Activated CD4-positive, alpha-beta T cell treated with anti-CD3 and anti-CD28 coated beads for 36 hours (primary cell): ENCODE measurements at regions not wholly inside any gene's neighbourhood (a gene's known extent, or its start where the extent isn't known, plus 50 kb on each side); places are given as distances from the start of the nearest gene placed in this dataset.

Source experiments
- ATAC-seq: fragments of 200-7000 bp; cut with Tn5 transposase; one replicate; pipeline ENCODE4 v1.10.0; 2021; ENCODE audit warnings: mild to moderate bottlenecking, moderate library complexity
- CTCF ChIA-PET: fragments of 350-600 bp; sonication (Branson Sonifier 250); formaldehyde crosslinking; loops from one replicate; lab custom pipeline; 2021; ENCODE audit warnings: antibody characterized with exemption; lab: Charles Lee
- POLR2A ChIA-PET: fragments of 350-600 bp; sonication (Branson Sonifier 250); formaldehyde crosslinking; loops from one replicate; lab custom pipeline; 2021; ENCODE audit warnings: antibody characterized with exemption, inconsistent platforms; lab: Charles Lee
- DNase-seq: peaks from one replicate; pipeline ENCODE4 v3.0.0-alpha.2; 2020
- H3K27ac Mint-ChIP-seq: one replicate; pipeline ENCODE4 v1.8.0; 2021; ENCODE audit warnings: mixed read lengths
- H3K27me3 Mint-ChIP-seq: one replicate; pipeline ENCODE4 v1.8.0; 2021; ENCODE audit warnings: mixed read lengths
- H3K36me3 Mint-ChIP-seq: one replicate; pipeline ENCODE4 v1.8.0; 2021; ENCODE audit warnings: low read depth, mixed read lengths
- H3K4me1 Mint-ChIP-seq: one replicate; pipeline ENCODE4 v1.8.0; 2021; ENCODE audit warnings: mixed read lengths
- H3K4me3 Mint-ChIP-seq: one replicate; pipeline ENCODE4 v1.8.0; 2021; ENCODE audit warnings: mild to moderate bottlenecking, moderate library complexity, mixed read lengths
- H3K9me3 Mint-ChIP-seq: one replicate; pipeline ENCODE4 v1.8.0; 2021; ENCODE audit warnings: low read depth, mixed read lengths
- intact Hi-C, 2 experiments: fragments of 100-400 bp; cut with DNase I in 1 of 2; cut with micrococcal nuclease in 1 of 2; formaldehyde crosslinking; loops; one replicate each; pipeline versions ENCODE4 v1.14.2 to v1.15.1; 2022 to 2024; cut with DNase I, micrococcal nuclease

DNA sequence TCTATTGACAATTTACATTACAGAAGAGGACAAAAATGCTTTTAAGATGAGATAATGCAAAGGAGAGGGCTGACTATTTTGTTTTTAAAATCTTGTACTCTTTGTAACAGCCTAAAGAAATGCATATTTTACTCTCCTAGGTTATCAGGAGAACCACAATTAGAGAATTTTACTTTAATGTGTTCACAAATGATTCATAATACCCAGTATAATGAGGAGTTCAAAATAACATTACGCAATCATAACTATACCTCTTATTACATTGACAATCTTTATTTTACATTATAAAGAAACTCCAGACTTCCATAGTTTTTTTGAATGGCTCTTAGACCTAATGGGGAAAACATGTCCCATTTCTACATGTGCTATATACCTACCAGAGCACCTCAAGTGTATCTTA lies 1089.7 kb downstream of the PCDH17 start:
- ATAC-seq (no peak), DNase-seq (no peak)
- POLR2A ChIA-PET: no interaction called here
- H3K4me1 Mint-ChIP-seq: no peaks in the 10 kb centered on the region
- CTCF ChIA-PET: no interaction called here
- H3K36me3 Mint-ChIP-seq: no peaks in the 10 kb centered on the region
- intact Hi-C loops: no loop called here
- no peaks in the 10 kb centered on the region for H3K9me3 Mint-ChIP-seq
- H3K27ac Mint-ChIP-seq: no peak overlapping the region
- no peaks in the 10 kb centered on the region for H3K27me3 Mint-ChIP-seq
- H3K4me3 Mint-ChIP-seq: no peak overlapping the region

- peaks cover 4% of the 10 kb centered on the region for H3K9me3 Mint-ChIP-seq
- ATAC-seq: no peak
- DNase-seq: no peak
- H3K27me3 Mint-ChIP-seq: no peaks in the 10 kb centered on the region
- H3K4me3 Mint-ChIP-seq: no peak overlapping the region
- H3K4me1 Mint-ChIP-seq: no peaks in the 10 kb centered on the region
- POLR2A ChIA-PET: no interaction called here
- H3K27ac Mint-ChIP-seq: no peak overlapping the region
- CTCF ChIA-PET: no interaction called here
- H3K36me3 Mint-ChIP-seq: no peaks in the 10 kb centered on the region
- intact Hi-C loops: no loop called here
These were observed 1096.6 kb downstream of the PCDH17 start for GRCh38 chr13:58728126-58728525.

- ATAC-seq (no peak), DNase-seq (no peak)
- Mint-ChIP-seq H3K36me3 (no peaks in the 10 kb centered on the region), H3K9me3 (peaks cover 4% of the 10 kb centered on the region), H3K27me3 (no peaks in the 10 kb centered on the region), H3K4me3 (no peak overlapping the region), H3K27ac (no peak overlapping the region), H3K4me1 (no peaks in the 10 kb centered on the region)
- ChIA-PET CTCF (no interaction called here), POLR2A (no interaction called here)
- intact Hi-C loops: no loop called here
These were observed 1097.8 kb downstream of the PCDH17 start for GRCh38 chr13:58729361-58729760.

GRCh38 chr13:58744686-58745085 lies 1113.1 kb downstream of the PCDH17 start:
- POLR2A ChIA-PET: no interaction called here
- CTCF ChIA-PET: no interaction called here
- Mint-ChIP-seq H3K4me3 (no peak overlapping the region), H3K27me3 (no peaks in the 10 kb centered on the region), H3K27ac (no peak overlapping the region), H3K9me3 (peaks cover 8% of the 10 kb centered on the region), H3K36me3 (no peaks in the 10 kb centered on the region), H3K4me1 (no peaks in the 10 kb centered on the region)
- ATAC-seq (no peak), DNase-seq (no peak)
- intact Hi-C loops: no loop called here

GRCh38 chr13:58767566-58767965 lies 1136.0 kb downstream of the PCDH17 start:
- ATAC-seq (no peak), DNase-seq (no peak)
- no peak overlapping the region for H3K27ac Mint-ChIP-seq
- no peaks in the 10 kb centered on the region for H3K9me3 Mint-ChIP-seq
- intact Hi-C loops: no loop called here
- H3K4me1 Mint-ChIP-seq: no peaks in the 10 kb centered on the region
- CTCF ChIA-PET: no interaction called here
- no peak overlapping the region for H3K4me3 Mint-ChIP-seq
- no peaks in the 10 kb centered on the region for H3K27me3 Mint-ChIP-seq
- H3K36me3 Mint-ChIP-seq: no peaks in the 10 kb centered on the region
- POLR2A ChIA-PET: no interaction called here

DNA sequence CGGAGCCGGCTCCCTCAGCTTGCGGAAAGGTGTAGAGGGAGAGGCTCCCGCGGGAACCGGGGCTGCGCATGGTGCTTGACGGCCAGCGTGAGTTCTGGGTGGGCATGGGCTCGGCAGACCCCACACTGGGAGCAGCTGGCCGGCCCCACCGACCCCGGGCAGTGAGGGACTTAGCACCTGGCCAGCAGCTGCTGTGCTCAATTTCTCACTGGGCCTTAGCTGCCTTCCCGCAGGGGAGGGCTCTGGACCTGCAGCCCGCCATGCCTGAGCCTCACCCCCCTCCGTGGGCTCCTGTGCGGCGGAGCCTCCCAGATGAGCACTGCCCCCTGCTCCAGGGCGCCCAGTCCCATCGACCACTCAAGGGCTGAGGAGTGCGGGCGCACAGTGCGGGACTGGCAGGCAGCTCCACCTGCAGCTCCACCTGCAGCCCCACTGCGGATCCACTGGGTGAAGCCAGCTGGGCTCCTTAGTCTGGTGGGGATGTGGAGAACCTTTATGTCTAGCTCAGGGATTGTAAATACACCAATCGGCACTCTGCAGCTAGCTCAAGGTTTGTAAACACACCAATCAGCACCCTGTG lies 1141.8 kb downstream of the PCDH17 start:
- Mint-ChIP-seq H3K9me3 (peaks cover 6% of the 10 kb centered on the region), H3K4me1 (no peaks in the 10 kb centered on the region), H3K27ac (no peak overlapping the region), H3K36me3 (no peaks in the 10 kb centered on the region), H3K27me3 (no peaks in the 10 kb centered on the region), H3K4me3 (no peak overlapping the region)
- CTCF ChIA-PET: no interaction called here
- DNase-seq (no peak), ATAC-seq (no peak)
- POLR2A ChIA-PET: no interaction called here
- intact Hi-C loops: no loop called here

- ChIA-PET POLR2A (no interaction called here), CTCF (no interaction called here)
- no peaks in the 10 kb centered on the region for H3K4me1 Mint-ChIP-seq
- intact Hi-C loops: no loop called here
- no peaks in the 10 kb centered on the region for H3K36me3 Mint-ChIP-seq
- ATAC-seq (no peak), DNase-seq (no peak)
- no peak overlapping the region for H3K4me3 Mint-ChIP-seq
- no peak overlapping the region for H3K27ac Mint-ChIP-seq
- no peaks in the 10 kb centered on the region for H3K27me3 Mint-ChIP-seq
- H3K9me3 Mint-ChIP-seq: peaks cover 7% of the 10 kb centered on the region
These were observed 1151.2 kb downstream of the PCDH17 start for GRCh38 chr13:58782736-58783135.

- no peaks in the 10 kb centered on the region for H3K36me3 Mint-ChIP-seq
- H3K4me3 Mint-ChIP-seq: no peak overlapping the region
- H3K27me3 Mint-ChIP-seq: no peaks in the 10 kb centered on the region
- H3K4me1 Mint-ChIP-seq: no peaks in the 10 kb centered on the region
- POLR2A ChIA-PET: no interaction called here
- CTCF ChIA-PET: no interaction called here
- intact Hi-C loops: no loop called here
- no peak overlapping the region for H3K27ac Mint-ChIP-seq
- DNase-seq (no peak), ATAC-seq (no peak)
- H3K9me3 Mint-ChIP-seq: peaks cover 4% of the 10 kb centered on the region
These were observed 1161.3 kb downstream of the PCDH17 start for GRCh38 chr13:58792854-58793253.

- no peak for DNase-seq
- CTCF ChIA-PET: interaction anchor here (0.6 to 0.8 kb wide), 2 partner anchors 18 kb away, joined by 3 read pairs; no protein-coding TSS in a partner anchor
- Mint-ChIP-seq H3K4me3 (no peak overlapping the region), H3K36me3 (no peaks in the 10 kb centered on the region), H3K27me3 (no peaks in the 10 kb centered on the region), H3K9me3 (peaks cover 3% of the 10 kb centered on the region), H3K4me1 (no peaks in the 10 kb centered on the region), H3K27ac (no peak overlapping the region)
- intact Hi-C loops: no loop called here
- POLR2A ChIA-PET: no interaction called here
- no peak for ATAC-seq
These were observed 1164.2 kb downstream of the PCDH17 start for GRCh38 chr13:58795715-58796114.

GRCh38 chr13:58804832-58805231 lies 1173.3 kb downstream of the PCDH17 start:
- Mint-ChIP-seq H3K27me3 (no peaks in the 10 kb centered on the region), H3K27ac (no peak overlapping the region), H3K9me3 (no peaks in the 10 kb centered on the region), H3K4me1 (no peaks in the 10 kb centered on the region), H3K4me3 (no peak overlapping the region), H3K36me3 (no peaks in the 10 kb centered on the region)
- ATAC-seq (no peak), DNase-seq (no peak)
- ChIA-PET CTCF (interaction anchor here (0.7 kb wide), 1 partner anchor 11 kb away, joined by 4 read pairs; no protein-coding TSS in a partner anchor), POLR2A (no interaction called here)
- intact Hi-C loops: no loop called here

GRCh38 chr13:58806401-58806800 lies 1174.9 kb downstream of the PCDH17 start:
- H3K9me3 Mint-ChIP-seq: no peaks in the 10 kb centered on the region
- H3K27me3 Mint-ChIP-seq: no peaks in the 10 kb centered on the region
- H3K27ac Mint-ChIP-seq: no peak overlapping the region
- H3K4me1 Mint-ChIP-seq: no peaks in the 10 kb centered on the region
- no peak for DNase-seq
- CTCF ChIA-PET: no interaction called here
- intact Hi-C loops: no loop called here
- ATAC-seq: no peak
- no peaks in the 10 kb centered on the region for H3K36me3 Mint-ChIP-seq
- no peak overlapping the region for H3K4me3 Mint-ChIP-seq
- POLR2A ChIA-PET: no interaction called here

DNA sequence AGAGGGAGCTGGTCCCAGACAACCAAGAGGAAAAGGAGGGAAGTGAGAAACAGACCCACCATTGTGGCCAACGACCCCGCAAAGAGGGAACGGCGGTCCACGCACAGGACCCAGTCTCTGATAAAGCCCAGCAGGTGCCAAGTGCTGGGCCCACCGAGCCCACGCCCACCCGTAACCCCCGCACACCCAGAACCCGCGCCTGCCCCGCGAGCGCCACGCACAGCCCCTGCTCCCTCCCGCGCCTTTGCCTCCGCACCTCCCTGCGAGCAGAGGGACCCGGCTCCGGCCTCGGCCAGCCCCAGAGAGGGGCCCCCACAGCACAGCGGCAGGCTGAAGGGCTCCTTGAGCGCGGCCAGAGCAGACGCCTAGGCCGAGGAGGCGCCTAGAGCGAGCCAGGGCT lies 1192.2 kb downstream of the PCDH17 start:
- ATAC-seq: no peak
- Mint-ChIP-seq H3K27ac (no peak overlapping the region), H3K4me3 (no peak overlapping the region), H3K4me1 (no peaks in the 10 kb centered on the region), H3K9me3 (peaks cover 3% of the 10 kb centered on the region), H3K36me3 (no peaks in the 10 kb centered on the region), H3K27me3 (no peaks in the 10 kb centered on the region)
- ChIA-PET POLR2A (no interaction called here), CTCF (no interaction called here)
- DNase-seq: no peak
- intact Hi-C loops: no loop called here

- no peak overlapping the region for H3K4me3 Mint-ChIP-seq
These were observed 1196.4 kb downstream of the PCDH17 start for GRCh38 chr13:58827904-58828303.

More at GRCh38 chr13:58827904-58828303, 1196.4 kb downstream of the PCDH17 start:
- no peak overlapping the region for H3K27ac Mint-ChIP-seq
- no peaks in the 10 kb centered on the region for H3K36me3 Mint-ChIP-seq
- DNase-seq (no peak), ATAC-seq (no peak)
- no peaks in the 10 kb centered on the region for H3K4me1 Mint-ChIP-seq
- H3K27me3 Mint-ChIP-seq: no peaks in the 10 kb centered on the region
- POLR2A ChIA-PET: no interaction called here
- intact Hi-C loops: no loop called here
- CTCF ChIA-PET: no interaction called here
- H3K9me3 Mint-ChIP-seq: no peaks in the 10 kb centered on the region
